Adrenal gland (tissue), 5 donors: ENCODE measurements at regions not wholly inside any gene's neighbourhood (a gene's known extent, or its start where the extent isn't known, plus 50 kb on each side); places are given as distances from the start of the nearest gene placed in this dataset.

Experiments
- POLR2A ChIP-seq, 2 donors: fragments of 450-650 bp; IDR thresholded peaks; one replicate each; pipeline ENCODE4 v1.6.1; 2017; ENCODE audit warnings: antibody characterized with exemption in 2 of 2, mild to moderate bottlenecking in 2 of 2, moderate library complexity in 1 of 2
- TF ChIP-seq, protein P1 (sequence below), 6 experiments: fragments of 450-650 bp in 4 of 6; fragments of 200-600 bp in 2 of 6; sonication (generic) in 1 of 6; IDR thresholded peaks; 1 replicate in 5 of 6; 2 replicates in 1 of 6; pipeline versions ENCODE4 v1.5.1 to v1.8.0; 2016 to 2021; ENCODE audit warnings: antibody characterized with exemption in 6 of 6, mild to moderate bottlenecking in 2 of 6, moderate library complexity in 1 of 6
- donor health status: DM: no; HTN: no; CAD: no.

DNA sequence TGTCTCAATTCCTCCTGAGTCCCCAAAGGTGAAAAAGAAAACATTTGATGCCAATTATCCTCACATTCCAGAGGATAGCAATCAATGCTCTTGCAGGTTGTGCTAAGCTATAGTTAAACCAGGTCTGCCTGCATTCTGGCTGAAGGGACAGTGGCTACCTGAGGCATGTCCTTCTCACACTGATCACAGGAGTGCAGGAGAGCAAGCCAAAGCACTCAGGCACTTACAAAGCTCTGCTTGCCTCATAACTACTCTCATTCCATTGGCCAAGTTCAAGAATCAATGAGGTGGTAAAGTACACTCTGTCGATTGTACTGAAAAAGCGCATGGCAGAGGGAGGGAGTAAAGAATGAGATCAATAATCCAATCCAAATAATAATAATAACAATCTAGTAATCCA, 342.0 kb upstream of the PPP2R3A start:
- no peak for TF ChIP-seq POLR2A (IDR thresholded peaks at IDR 0.05)
- TF ChIP-seq, protein P1, sequence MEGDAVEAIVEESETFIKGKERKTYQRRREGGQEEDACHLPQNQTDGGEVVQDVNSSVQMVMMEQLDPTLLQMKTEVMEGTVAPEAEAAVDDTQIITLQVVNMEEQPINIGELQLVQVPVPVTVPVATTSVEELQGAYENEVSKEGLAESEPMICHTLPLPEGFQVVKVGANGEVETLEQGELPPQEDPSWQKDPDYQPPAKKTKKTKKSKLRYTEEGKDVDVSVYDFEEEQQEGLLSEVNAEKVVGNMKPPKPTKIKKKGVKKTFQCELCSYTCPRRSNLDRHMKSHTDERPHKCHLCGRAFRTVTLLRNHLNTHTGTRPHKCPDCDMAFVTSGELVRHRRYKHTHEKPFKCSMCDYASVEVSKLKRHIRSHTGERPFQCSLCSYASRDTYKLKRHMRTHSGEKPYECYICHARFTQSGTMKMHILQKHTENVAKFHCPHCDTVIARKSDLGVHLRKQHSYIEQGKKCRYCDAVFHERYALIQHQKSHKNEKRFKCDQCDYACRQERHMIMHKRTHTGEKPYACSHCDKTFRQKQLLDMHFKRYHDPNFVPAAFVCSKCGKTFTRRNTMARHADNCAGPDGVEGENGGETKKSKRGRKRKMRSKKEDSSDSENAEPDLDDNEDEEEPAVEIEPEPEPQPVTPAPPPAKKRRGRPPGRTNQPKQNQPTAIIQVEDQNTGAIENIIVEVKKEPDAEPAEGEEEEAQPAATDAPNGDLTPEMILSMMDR (IDR thresholded peaks at IDR 0.05) = no peak
